GM19023 (cell line): ENCODE measurements at regions not wholly inside any gene's neighbourhood (a gene's known extent, or its start where the extent isn't known, plus 50 kb on each side); places are given as distances from the start of the nearest gene placed in this dataset.
"Not testable (repeated sequence)": the region's sequence is repeated elsewhere in the genome, so short reads cannot be mapped to it uniquely, and the experiment has no call there.

Experiments used
- ATAC-seq: cut with Tn5 transposase; IDR thresholded peaks from one replicate; pipeline ENCODE4 v1.9.1; 2021; ENCODE audit warnings: mild to moderate bottlenecking, moderate library complexity; ENCODE audit not compliant: unreplicated experiment

DNA sequence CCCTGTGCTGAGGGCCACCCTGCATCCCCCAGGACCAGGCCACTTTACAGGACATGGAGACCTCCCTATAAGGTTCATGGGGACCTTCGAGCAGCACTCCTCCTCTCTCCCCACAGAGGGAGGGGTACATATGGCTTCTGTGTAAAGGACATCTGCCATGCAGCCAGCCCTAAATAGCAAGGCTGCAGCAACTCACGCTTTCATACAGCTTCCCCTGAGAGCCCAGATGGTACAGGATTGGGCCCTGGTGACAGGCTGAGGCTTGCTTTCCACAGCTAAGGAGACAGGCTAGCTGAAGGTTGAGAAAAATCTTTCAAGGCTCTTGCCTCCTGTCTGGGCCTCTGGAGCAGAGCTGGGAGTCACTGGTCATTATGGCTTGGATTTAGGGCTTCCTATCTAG is 147.0 kb upstream of the ZNF366 start:
- no peak for ATAC-seq

DNA sequence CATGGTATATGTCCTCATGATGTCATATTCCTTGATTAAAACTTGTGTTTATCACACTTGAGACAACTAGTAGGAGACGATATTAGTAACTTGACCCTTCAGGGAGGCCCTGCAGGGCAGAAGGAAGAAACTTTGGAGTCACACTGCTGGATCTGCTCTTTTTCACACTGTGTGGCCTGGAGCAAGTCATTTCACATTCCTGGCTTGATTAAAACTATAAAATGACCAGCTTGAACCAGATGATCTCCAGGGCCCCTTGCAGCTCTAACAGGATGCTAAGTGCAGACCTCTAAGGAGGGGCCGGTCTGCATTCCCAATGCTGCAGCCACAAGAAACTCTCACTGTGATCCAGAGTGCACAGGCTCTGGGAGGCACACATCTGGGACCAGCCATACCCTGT is 146.4 kb upstream of the ZNF366 start:
- no peak for ATAC-seq

DNA sequence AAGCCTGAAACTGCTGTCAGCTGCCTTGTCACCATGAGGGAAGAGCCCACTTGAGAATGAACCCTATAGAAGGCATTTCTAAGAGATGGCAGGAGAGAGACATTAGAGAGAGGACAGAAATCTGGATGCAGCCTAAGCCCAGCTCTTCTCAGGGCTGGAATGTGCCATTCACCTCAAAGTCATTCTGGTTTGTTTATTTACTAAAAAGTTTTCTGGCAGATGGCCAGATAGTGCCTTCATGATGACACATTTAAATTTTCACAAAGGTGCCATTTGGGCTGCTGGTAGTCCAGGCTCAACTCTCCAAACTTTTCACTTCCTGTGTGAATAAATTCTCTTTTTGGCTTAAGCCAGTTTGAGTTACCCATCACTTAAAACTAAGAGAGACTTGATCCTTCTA is 144.6 kb upstream of the ZNF366 start:
- ATAC-seq = no peak

DNA sequence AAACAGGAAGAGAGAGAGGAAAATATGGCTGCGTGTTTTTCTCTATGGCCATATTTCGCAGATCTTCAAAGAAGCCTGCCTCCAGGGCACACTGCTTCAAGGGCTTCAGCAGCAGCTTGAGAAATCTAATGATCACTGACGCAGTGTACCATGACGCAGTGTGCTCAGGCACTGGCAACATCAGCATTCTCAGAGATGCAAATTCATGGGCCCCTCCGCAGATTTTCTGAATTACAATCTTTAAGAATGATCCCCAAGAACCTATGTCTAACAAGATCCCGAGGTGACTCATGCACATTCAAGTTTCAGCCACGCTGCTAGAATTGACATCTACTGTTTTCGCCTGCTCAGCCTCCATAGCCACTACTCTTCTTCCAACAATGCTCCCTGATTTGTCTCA is 143.9 kb upstream of the ZNF366 start:
- no peak for ATAC-seq

DNA sequence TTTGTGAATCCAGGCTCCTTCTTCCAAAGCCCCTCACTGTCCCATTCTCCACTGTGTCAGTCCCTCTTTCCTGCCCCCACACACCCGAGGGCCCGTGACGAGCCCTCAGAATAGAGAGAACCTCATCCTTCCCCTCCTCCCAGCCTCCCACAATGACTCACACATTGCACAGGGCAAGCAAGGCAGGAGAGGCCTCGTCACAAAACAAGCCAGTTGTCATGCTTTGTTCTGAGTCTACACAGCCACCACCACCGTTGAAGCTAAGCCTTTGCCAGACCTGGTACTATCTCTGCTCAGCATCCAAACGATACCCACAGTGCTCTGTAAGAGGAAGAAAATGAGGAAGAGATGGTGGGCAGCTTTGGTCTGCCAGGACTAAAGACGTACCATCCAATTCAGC is 142.2 kb upstream of the ZNF366 start:
- no peak for ATAC-seq

DNA sequence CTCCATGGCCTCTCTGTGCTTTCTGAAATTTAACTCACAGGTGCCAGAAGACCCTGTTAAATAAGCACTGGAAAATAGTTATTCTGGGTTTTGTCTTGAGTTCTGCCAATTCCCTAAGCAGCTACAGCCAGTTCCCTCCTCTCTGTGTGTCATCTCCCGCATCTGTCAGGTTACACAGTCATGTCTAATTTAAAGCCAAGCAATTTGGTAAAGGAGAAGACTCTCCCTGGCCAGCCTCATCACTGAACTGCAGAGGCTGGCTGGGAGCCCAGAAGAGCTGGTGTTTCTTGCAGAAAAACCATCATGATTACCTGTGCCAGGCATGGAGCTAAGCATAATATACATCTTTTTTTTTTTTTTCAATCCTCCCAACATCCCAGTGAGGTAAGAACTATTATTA is 141.3 kb upstream of the ZNF366 start:
- no peak for ATAC-seq

DNA sequence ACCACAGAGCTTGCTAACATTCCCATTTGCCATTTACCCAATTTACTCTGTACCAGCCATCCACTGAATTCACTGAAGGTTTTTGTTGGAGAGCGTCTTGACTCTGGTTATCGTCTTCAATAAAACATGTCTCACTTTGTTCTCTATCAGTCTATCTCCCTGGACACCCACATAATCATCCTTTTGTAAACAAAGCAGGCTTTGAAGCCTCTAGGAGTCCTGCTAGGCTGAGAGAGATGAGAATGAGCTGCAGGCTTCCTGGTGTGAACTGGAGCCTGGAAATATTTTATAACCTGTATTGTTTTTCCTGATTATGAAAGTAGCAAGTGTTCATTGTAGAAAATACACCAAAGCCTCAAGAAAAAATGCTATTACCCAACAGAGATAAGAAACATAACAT is 140.6 kb upstream of the ZNF366 start:
- no peak for ATAC-seq

DNA sequence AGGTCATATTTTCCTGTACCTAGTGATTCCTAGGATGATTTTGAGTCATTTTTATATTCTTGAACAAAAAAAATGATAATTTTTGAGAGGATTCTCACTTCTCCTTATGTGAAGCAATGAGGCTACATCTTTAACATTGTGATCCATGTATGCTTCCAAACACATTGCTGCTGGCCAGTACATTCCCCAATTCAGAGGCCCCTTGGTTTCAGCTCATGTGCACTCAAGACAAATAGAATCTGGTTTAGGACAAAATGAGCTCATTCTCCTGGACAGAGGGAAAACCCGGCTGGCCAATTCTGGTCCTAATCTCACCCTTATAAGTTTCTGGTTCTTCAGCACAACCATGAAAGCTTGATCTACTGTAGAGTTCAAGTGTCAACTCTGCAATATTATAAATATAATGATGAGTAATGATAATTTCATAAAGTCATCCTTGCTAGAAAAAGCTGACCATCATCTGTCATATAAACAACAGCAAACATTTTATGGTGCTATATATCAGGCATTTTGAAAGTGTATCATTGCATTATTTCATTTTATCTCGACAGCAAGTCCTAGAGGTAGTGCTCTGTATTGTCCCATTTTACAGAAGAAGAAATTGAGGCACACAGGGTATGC is 139.1 kb upstream of the ZNF366 start:
- no peak for ATAC-seq

DNA sequence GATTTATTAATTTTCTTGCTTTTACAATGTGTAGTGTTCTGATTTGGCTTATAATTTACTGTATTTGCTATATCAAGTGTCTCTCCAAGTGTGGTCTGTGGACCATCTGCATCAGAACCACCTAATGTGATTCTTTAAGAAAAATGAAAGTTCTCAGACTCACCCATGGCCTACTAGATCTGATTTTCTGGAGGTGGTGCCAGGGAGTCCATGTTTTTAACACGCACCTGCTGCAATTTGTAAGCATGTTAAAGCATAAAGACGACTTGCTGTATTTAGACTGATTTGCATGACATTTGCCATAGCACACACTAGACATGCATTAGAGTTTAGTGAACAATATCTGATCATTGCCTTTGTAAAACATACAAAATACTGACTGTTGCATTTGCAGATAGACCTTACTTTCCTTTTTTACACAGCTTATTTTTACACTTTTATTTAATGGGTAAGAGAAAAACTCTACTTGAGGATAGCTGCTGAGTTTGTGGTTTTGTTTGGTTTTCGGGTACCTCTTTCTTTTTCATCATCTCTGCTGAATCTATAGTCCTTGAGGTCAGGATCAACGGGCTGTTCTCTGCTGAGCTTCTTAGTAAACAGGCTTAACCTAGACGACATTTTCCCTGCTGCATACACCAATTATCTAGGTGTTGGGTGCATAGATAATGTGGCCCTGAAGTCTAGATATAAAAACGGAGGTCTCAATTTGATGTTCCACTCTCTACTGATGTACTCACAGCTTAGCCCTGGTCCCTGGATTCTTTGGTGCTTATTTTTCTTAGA is 138.0 kb upstream of the ZNF366 start:
- ATAC-seq = no peak

DNA sequence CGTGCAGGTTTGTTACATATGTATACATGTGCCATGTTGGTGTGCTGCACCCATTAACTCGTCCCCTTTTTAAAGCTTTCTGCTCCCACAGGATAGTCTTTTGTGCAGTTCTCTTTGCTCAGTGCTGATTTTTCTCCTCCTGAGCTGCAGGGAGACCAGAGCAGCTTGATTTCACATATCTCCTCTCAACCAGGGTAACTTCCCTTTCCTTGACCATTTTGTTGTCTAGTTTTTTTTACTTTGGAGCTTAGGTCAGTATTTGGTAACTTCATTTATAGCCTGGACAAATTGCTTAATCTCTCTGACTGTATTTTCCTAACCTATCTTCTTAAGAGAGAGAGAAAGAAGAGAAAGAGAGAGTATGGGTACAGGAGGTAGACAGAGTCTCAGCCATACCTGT is 137.1 kb upstream of the ZNF366 start:
- ATAC-seq = no peak

DNA sequence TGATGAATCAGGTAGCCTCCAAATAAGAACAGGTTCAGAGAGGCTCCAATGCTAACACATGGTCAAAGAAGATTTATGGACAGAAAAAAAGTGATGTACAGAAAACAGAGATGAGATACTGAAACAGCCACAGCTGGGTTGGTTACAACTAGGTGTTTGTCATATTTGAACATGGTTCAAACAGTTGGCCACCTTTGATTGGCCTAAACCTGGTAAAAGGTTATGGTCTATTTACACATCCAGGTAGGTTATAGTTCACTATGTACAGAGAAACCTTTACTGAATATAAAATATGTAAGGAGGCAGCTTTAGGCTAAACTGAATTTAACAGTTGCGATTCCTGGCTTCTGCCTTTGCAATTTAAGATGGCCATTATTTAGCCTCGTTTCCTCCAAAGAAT is 134.0 kb upstream of the ZNF366 start:
- no peak for ATAC-seq

DNA sequence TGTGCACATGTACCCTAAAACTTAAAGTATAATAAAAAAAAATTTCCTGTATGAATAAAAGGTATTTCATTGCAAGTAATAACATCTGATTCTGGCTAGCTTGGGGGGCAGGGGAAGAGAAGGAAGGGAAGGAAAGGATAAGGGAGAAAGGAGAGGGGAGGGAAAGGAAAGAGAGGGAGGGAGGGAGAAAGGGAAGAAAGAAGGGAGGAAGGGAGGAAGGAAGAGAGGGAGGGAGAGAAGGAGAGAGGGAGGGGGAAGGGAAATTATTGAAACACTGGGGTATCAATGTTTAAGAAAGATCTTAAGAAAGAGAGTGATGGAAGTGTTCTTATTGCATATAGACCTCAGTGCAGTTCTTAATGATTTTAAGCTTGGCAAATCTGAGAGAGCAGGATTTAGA is 129.8 kb upstream of the ZNF366 start:
- ATAC-seq = no peak

DNA sequence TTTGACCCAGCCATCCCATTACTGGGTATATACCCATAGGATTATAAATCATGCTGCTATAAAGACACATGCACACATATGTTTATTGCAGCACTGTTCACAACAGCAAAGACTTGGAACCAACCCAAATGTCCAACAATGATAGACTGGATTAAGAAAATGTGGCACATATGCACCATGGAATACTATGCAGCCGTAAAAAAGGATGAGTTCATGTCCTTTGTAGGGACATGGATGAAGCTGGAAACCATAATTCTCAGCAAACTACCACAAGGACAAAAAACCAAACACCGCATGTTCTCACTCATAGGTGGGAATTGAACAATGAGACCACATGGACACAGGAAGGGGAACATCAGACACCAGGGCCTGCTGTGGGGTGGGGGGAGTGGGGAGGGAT is 129.4 kb upstream of the ZNF366 start:
- ATAC-seq = not testable (repeated sequence)

DNA sequence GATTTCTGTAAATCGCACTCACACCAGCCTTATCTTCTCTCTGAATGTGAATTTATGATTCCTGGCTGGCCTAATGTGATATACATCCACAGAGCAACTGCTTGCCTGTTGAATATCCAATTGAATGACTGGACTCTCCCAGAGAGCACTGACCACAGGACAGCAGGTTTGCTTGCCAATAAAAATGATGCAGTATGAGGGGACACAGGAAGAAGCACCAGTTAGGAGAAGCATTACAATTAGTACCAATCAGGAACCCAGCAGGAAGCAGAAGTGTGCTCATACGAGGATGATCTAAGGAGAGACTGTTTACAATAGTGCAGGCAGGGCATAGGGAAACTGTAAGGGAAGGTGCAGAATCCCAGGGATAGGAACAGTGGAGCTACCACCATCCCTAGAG is 127.2 kb upstream of the ZNF366 start:
- ATAC-seq = no peak

DNA sequence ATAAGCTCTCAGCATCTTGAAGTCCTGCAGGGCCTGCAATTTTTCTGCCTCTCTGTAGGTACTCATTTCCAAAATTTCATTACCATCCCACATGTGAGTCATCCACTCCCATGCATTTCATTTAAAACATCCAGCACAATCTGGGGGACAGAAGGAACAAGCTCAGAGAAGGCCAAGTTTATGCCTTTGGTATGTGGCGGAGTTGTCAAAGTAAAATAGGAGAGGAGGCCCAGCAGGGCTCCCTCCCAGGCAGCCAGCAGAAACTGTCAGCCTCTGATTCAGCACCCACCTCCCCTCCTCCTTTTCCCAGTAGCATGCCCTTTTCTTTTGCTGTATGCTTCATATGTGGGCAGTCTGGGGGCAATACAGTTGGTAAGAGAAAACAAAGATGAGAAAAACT is 126.4 kb upstream of the ZNF366 start:
- ATAC-seq = no peak

DNA sequence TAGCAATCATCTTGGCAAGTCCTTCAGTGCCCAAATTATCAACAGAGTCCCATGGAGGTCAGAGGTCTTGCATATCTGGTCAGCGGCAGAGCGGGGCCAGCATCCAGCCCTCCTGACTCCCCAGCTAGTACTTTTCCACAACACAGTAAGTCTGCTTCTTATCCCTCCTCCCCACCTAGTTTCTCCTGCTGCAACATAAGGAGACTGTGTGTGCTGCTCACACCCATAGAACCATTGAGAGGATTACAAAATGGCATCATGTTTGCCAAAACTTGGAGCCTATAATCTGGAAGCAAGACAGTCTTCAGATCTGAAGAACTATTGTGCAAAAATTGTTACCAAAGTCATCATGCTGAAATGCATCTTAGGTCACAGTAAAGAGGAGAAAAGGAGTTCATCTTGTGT is 125.8 kb upstream of the ZNF366 start:
- ATAC-seq = no peak

DNA sequence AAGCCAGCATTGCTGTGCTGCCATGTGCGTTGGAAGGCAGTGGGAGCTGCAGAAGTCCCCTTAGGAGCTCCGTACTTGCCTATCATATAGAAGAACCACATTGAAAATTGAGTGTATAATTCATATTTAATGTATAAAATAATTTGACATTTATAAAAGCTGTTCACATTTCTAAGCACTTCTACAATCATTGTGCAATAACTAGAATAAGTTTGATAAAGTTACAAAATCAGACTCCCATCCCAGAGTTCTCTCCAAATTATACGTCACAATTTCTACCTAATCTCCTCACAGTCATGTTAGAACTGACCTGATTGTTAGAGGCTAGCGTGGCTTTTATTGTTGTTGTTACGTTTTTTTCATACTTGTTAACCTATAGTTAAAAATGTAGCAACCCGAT is 123.5 kb upstream of the ZNF366 start:
- no peak for ATAC-seq

DNA sequence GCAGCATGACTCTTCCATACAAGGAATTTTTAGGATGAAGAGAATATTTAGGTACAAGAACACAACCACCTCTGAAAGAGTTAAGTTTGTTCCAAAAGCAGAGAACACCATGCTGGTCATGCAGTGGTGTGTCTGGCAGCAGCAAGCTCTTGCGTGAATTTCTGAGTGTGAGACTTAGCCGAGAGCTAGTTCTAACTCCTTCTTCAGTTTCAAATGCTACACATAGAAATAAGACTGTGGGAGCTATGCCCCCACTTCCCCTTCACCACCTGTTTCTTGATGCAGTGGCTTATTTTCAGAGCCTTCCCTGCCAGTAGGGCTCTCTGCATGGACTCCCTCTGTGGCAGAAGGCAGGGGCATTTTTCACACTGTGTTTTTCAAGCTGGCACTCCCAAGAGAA is 122.9 kb upstream of the ZNF366 start:
- ATAC-seq = no peak

DNA sequence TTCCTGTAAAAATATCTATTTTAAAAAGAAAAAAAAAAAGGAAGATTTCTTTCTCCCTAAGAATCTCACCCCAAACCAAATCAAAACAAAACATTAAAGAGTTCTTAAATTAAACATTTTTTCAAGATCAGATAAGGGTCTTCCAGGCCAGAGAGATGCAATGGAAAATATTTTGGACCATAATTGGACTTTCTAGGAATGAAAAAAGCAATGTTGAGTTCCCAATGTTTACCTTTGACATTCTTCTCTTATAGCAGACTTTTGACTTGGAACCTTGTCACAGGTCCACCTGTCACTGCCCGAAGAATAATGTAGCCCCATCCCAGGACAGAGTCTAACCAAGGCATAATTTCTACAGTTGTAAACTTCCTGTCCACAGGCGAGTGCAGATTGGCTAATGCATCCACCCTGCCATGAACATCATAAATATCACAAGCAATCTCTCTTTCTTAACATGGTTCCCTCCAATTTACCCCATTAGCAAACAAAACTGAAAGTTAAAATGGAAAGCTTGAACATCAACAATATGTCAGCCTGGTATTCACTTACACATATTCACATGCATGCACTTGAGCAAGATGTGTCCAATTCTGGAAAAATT is 121.7 kb upstream of the ZNF366 start:
- ATAC-seq = no peak

DNA sequence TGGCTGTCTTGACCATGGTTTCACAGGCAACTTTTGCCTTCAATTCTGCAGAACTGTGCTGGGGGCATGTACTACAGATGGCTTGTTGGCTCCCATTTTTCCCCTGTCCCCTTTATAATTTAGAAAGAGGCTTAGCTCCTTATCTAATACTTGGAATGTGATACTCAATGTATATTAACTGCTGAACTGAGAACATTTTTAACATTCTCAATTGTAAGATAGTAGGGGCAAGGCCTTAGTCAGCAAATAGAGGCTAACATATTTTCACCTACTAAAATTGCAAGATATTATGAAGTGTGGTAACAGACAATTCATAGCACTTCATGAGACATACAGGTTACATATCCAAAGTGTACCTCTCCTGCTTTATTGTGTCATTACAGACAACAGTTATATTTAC is 118.1 kb upstream of the ZNF366 start:
- ATAC-seq = no peak

DNA sequence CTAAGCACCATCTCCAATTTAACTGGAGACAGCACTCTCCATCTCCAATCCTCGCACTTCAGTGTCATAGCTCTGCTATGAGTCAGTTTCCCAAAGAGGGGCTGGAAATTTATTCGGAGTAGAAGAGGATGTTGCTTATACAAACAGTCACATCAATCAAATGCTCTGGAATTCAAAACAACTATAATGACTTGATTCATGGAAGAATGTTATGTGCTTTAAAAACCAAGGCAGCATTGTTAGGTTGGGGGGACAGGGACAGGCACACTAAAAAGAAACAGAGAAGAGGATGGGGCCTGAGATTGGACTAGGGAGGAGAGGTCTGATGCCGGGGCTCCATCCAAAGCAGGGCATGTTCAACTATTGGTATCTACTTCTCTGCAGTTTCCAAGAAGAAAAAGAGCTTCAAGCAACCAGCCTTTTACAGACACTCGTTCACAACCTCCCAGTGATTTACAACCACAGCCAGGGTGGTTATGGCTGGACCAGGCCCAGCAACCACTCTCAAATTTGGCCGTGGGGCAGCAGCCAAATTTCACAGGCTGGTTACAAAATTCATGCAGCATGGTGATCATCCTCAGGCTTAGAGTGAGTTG is 117.5 kb upstream of the ZNF366 start:
- ATAC-seq = no peak

DNA sequence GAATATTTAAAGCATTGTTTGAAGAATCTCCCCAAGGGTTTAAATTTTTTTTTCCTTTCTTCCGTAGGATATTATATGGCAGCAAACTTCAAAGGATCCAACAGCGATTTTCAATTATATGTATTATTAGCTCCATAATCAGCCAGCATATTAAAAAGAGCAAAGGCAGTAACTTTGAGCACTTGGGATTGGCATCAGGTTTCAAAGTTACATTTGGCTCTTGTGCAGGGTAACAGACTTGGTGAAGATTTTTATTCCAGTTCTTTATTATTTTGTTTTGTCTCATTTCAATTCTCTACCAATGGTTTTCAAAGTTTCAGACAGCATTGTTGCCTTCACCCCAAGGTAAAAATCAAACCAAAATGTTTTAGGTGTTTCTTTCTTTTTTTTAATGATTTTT is 116.7 kb upstream of the ZNF366 start:
- no peak for ATAC-seq
